ENCODE measurements at regions not wholly inside any gene's neighbourhood (a gene's known extent, or its start where the extent isn't known, plus 50 kb on each side); places are given as distances from the start of the nearest gene placed in this dataset.
"Not testable (repeated sequence)": the region's sequence is repeated elsewhere in the genome, so short reads cannot be mapped to it uniquely, and the experiment has no call there.

DNA sequence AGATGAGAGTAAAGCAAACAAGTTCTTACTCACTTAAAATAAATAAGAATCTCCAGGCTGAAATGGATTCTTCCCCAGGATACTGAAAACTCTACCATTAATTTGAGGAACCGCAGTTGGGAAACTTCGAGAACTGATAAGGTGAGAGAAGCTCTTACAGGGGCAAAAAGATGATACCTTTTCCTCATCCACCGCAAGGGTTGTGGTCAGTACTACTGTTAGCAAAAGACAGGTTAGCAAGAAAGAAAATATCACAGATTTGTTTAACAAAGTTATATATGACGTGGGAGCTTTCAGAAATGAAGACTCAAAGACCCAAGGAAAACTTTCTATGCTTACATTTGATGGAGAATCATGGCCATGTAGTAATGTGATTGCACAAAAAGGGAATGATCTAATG lies 441.6 kb downstream of the PCNX1 start:
- H3K9ac ChIP-seq (ENCODE audit: low read depth in 1 of 2, low read length in 2 of 2): no peak overlapping the region
- no peak overlapping the region for H3K4me3 ChIP-seq (ENCODE audit: low read length in 2 of 2)
- H3K4me1 ChIP-seq (ENCODE audit: control insufficient read depth in 2 of 2, insufficient read depth in 2 of 2, low read length in 2 of 2): no peaks in the 10 kb centered on the region
- no peaks in the 10 kb centered on the region for H3K9me3 ChIP-seq (ENCODE audit: control insufficient read depth in 2 of 2, low read length in 2 of 2)
- no peak overlapping the region for H3K27ac ChIP-seq (ENCODE audit: low read depth in 2 of 2, low read length in 2 of 2)
- H3K36me3 ChIP-seq (ENCODE audit: control insufficient read depth in 2 of 2, insufficient read depth in 2 of 2, low read length in 2 of 2): no peaks in the 10 kb centered on the region
- no peaks in the 10 kb centered on the region for H3K27me3 ChIP-seq (ENCODE audit: control insufficient read depth in 2 of 2, insufficient read depth in 2 of 2, low read length in 2 of 2)

DNA sequence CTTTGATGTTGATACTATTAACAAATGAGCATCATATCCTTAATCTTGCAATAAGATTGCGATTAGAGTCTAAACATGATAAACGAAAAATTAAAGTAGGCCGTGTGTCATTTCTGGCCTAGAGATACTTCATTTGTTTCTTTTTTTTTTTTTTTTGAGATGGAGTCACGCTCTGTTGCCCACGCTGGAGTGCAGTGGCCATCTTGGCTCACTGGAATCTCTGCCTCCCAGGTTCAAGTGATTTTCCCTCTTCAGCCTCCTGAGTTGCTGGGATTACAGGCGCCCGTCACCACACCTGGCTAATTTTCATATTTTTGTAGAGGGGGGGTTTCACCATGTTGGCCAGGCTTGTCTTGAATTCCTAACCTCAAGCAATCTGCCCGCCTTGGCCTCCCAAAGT lies 446.9 kb downstream of the PCNX1 start:
- Histone ChIP-seq H3K9me3 (ENCODE audit: control insufficient read depth in 2 of 2, low read length in 2 of 2) (no peaks in the 10 kb centered on the region), H3K36me3 (ENCODE audit: control insufficient read depth in 2 of 2, insufficient read depth in 2 of 2, low read length in 2 of 2) (no peaks in the 10 kb centered on the region), H3K27ac (ENCODE audit: low read depth in 2 of 2, low read length in 2 of 2) (no peak overlapping the region), H3K9ac (ENCODE audit: low read depth in 1 of 2, low read length in 2 of 2) (no peak overlapping the region), H3K27me3 (ENCODE audit: control insufficient read depth in 2 of 2, insufficient read depth in 2 of 2, low read length in 2 of 2) (no peaks in the 10 kb centered on the region), H3K4me1 (ENCODE audit: control insufficient read depth in 2 of 2, insufficient read depth in 2 of 2, low read length in 2 of 2) (no peaks in the 10 kb centered on the region), H3K4me3 (ENCODE audit: low read length in 2 of 2) (no peak overlapping the region)

DNA sequence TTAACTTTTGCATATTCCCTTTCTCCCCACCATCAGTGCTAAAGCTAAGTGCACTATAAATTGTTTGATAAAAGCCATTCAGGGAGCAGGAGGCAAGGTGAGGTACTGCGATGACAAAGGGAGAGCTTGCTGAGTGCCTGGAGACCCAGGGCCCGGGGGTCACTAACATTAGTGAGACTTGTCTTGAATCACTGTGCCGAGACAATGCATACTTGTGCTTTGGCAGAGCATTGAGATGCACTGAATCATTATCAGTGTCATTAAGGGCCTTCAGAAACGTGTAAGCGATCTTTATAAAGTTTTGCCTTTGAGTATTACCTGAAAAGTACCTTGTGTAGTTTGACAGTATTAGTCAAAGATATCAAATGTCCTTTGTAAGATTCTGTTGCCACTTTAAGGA lies 447.5 kb downstream of the PCNX1 start:
- no peak overlapping the region for H3K27ac ChIP-seq (ENCODE audit: low read depth in 2 of 2, low read length in 2 of 2)
- H3K27me3 ChIP-seq (ENCODE audit: control insufficient read depth in 2 of 2, insufficient read depth in 2 of 2, low read length in 2 of 2): no peaks in the 10 kb centered on the region
- H3K9me3 ChIP-seq (ENCODE audit: control insufficient read depth in 2 of 2, low read length in 2 of 2): no peaks in the 10 kb centered on the region
- no peaks in the 10 kb centered on the region for H3K36me3 ChIP-seq (ENCODE audit: control insufficient read depth in 2 of 2, insufficient read depth in 2 of 2, low read length in 2 of 2)
- H3K9ac ChIP-seq (ENCODE audit: low read depth in 1 of 2, low read length in 2 of 2): no peak overlapping the region
- no peak overlapping the region for H3K4me3 ChIP-seq (ENCODE audit: low read length in 2 of 2)
- no peaks in the 10 kb centered on the region for H3K4me1 ChIP-seq (ENCODE audit: control insufficient read depth in 2 of 2, insufficient read depth in 2 of 2, low read length in 2 of 2)

DNA sequence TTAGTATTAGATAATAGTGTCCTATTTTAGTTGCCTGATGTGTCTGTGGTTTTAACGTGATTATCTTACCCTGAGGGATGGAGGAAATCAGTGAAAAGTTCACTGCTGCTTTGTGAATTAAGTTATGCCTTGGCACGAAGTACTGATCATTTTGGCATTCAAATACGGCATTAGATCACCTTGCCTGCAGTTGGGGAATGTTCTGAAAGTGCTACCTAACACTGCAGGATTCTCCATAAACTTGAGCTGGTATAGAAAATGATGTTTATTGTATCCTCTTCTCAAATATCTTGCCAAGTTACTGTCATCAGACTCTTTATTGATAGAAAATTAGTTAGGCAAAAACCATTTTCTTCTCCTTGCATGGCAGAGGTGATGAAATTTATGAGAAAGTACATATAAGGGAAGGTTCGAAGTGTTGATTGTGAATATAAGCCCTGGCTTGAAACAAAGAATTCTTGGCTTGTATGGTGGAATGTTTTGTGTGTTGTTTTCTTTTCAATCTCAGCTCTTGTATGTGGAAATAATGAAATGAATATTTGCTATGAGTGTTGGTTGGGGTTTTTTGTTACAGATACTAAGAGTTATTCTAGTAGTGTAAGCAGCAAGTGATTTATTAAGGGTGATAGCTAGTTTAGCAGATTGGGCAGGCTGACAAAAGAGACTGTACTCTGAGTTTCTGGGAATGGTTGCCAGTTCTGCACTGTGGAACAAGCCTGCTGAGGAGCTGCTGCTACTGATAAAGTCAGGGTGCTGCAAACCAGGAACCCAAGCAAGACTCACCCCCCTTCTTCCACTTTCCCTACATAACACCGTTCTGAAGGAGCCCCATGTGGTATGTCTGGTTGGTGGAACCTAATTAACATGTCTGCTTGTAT lies 448.3 kb downstream of the PCNX1 start:
- no peaks in the 10 kb centered on the region for H3K4me1 ChIP-seq (ENCODE audit: control insufficient read depth in 2 of 2, insufficient read depth in 2 of 2, low read length in 2 of 2)
- no peaks in the 10 kb centered on the region for H3K27me3 ChIP-seq (ENCODE audit: control insufficient read depth in 2 of 2, insufficient read depth in 2 of 2, low read length in 2 of 2)
- H3K9ac ChIP-seq (ENCODE audit: low read depth in 1 of 2, low read length in 2 of 2): no peak overlapping the region
- H3K27ac ChIP-seq (ENCODE audit: low read depth in 2 of 2, low read length in 2 of 2): no peak overlapping the region
- no peaks in the 10 kb centered on the region for H3K9me3 ChIP-seq (ENCODE audit: control insufficient read depth in 2 of 2, low read length in 2 of 2)
- H3K36me3 ChIP-seq (ENCODE audit: control insufficient read depth in 2 of 2, insufficient read depth in 2 of 2, low read length in 2 of 2): no peaks in the 10 kb centered on the region
- no peak overlapping the region for H3K4me3 ChIP-seq (ENCODE audit: low read length in 2 of 2)

DNA sequence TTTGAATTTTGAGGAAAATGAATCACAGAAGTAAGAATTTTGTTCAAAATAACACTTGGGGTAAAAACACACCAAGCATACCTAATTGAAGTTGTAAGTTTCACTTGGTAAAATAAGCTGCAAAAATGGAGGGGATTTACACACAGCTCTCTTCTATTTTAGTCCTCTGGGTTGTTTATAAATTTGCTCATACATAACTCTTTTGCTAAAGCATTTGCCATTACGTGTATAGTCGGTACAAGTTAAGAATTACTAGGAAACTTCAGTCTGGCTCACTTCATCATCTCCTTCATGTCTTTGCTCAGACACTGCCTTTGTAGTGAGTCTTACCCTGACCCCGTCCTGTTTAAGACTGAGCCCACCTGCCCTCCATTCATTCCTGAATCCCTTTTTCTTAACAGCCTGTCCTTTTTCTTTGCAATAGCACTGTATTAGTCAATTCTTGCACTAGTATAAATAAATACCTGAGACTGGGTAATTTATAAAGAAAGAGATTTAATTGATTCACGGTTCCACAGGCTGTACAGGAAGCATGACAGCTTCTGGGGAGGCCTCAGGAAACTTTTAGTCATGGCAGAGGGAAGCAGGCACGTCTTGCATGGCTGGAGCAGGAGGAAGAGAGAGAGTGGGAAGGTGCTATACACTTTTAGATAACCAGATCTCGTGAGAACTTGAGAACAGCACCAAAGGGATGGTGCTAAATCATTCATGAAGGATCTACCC lies 451.1 kb downstream of the PCNX1 start:
- Histone ChIP-seq H3K4me3 (ENCODE audit: low read length in 2 of 2) (no peak overlapping the region), H3K27ac (ENCODE audit: low read depth in 2 of 2, low read length in 2 of 2) (no peak overlapping the region), H3K36me3 (ENCODE audit: control insufficient read depth in 2 of 2, insufficient read depth in 2 of 2, low read length in 2 of 2) (no peaks in the 10 kb centered on the region), H3K9ac (ENCODE audit: low read depth in 1 of 2, low read length in 2 of 2) (no peak overlapping the region), H3K27me3 (ENCODE audit: control insufficient read depth in 2 of 2, insufficient read depth in 2 of 2, low read length in 2 of 2) (no peaks in the 10 kb centered on the region), H3K4me1 (ENCODE audit: control insufficient read depth in 2 of 2, insufficient read depth in 2 of 2, low read length in 2 of 2) (peaks cover 0 to 2% of the 10 kb centered on the region in 2 donors), H3K9me3 (ENCODE audit: control insufficient read depth in 2 of 2, low read length in 2 of 2) (no peaks in the 10 kb centered on the region)

DNA sequence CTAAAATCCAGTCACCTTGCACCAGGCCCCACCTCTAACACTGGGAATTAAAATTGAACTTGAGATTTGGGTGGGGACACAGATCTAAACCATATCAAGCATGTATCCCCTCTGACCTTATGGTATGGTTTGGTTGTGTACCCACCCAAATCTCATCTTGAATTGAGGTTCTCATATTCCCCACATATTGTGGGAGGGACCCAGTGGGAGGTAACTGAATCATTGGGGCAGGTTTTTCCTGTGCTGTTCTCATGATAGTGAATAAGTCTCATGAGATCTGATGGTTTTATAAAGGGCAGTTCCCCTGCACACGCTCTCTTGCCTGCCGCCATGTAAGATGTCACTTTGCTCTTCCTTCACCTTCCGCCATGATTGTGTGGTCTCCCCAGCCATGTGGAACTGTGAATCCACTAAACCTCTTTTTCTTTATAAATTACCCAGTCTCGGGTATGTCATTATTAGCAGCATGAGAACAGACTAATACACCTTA lies 451.7 kb downstream of the PCNX1 start:
- H3K4me1 ChIP-seq (ENCODE audit: control insufficient read depth in 2 of 2, insufficient read depth in 2 of 2, low read length in 2 of 2); H3K4me3 ChIP-seq (ENCODE audit: low read length in 2 of 2); H3K27me3 ChIP-seq (ENCODE audit: control insufficient read depth in 2 of 2, insufficient read depth in 2 of 2, low read length in 2 of 2); H3K36me3 ChIP-seq (ENCODE audit: control insufficient read depth in 2 of 2, insufficient read depth in 2 of 2, low read length in 2 of 2); H3K9ac ChIP-seq (ENCODE audit: low read depth in 1 of 2, low read length in 2 of 2); H3K9me3 ChIP-seq (ENCODE audit: control insufficient read depth in 2 of 2, low read length in 2 of 2); H3K27ac ChIP-seq (ENCODE audit: low read depth in 2 of 2, low read length in 2 of 2): not testable (repeated sequence)

DNA sequence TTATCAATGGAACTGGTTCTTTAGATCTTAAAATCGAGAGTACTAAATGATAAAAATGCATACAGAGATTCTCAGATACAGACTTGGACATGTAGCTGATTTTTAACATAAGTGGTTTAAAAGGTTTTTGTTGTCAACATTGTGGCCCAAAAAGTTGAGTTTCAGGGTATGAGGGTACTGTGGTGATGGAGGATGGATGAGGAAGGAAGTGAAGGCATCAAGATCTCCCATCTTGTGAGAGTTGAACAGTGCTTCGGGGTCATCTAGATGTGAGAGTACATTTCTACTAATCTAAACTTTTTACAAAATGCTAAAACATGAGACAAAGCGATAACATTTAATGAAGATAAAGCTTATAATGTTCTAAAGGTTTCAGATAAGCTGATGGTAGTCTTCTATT lies 452.6 kb downstream of the PCNX1 start:
- no peak overlapping the region for H3K4me3 ChIP-seq (ENCODE audit: low read length in 2 of 2)
- peaks cover 3 to 6% of the 10 kb centered on the region in 2 donors for H3K4me1 ChIP-seq (ENCODE audit: control insufficient read depth in 2 of 2, insufficient read depth in 2 of 2, low read length in 2 of 2)
- no peaks in the 10 kb centered on the region for H3K36me3 ChIP-seq (ENCODE audit: control insufficient read depth in 2 of 2, insufficient read depth in 2 of 2, low read length in 2 of 2)
- H3K27ac ChIP-seq (ENCODE audit: low read depth in 2 of 2, low read length in 2 of 2): no peak overlapping the region
- no peaks in the 10 kb centered on the region for H3K27me3 ChIP-seq (ENCODE audit: control insufficient read depth in 2 of 2, insufficient read depth in 2 of 2, low read length in 2 of 2)
- H3K9ac ChIP-seq (ENCODE audit: low read depth in 1 of 2, low read length in 2 of 2): no peak overlapping the region
- H3K9me3 ChIP-seq (ENCODE audit: control insufficient read depth in 2 of 2, low read length in 2 of 2): no peaks in the 10 kb centered on the region

DNA sequence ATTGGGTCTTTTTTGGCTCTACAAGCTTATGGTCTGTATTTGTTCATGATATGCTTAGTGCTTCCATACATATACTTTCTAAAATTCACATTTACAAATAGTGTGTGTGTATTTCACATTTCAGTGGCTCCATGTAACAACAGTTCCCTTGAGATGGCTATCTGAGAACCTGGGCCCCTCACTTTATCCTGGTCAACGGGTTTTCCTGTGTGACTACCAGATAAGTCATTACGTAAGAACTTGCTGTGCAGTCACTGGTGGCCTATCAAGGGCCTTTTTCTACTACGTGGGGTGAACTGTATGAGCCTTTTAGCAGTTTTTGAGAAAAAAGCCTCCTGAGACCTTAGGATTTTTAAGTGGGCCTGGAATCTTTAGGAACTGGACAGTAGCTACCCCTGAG lies 454.1 kb downstream of the PCNX1 start:
- no peaks in the 10 kb centered on the region for H3K9me3 ChIP-seq (ENCODE audit: control insufficient read depth in 2 of 2, low read length in 2 of 2)
- no peaks in the 10 kb centered on the region for H3K27me3 ChIP-seq (ENCODE audit: control insufficient read depth in 2 of 2, insufficient read depth in 2 of 2, low read length in 2 of 2)
- H3K36me3 ChIP-seq (ENCODE audit: control insufficient read depth in 2 of 2, insufficient read depth in 2 of 2, low read length in 2 of 2): no peaks in the 10 kb centered on the region
- no peak overlapping the region for H3K27ac ChIP-seq (ENCODE audit: low read depth in 2 of 2, low read length in 2 of 2)
- no peak overlapping the region for H3K4me3 ChIP-seq (ENCODE audit: low read length in 2 of 2)
- peaks cover 3 to 6% of the 10 kb centered on the region in 2 donors for H3K4me1 ChIP-seq (ENCODE audit: control insufficient read depth in 2 of 2, insufficient read depth in 2 of 2, low read length in 2 of 2)
- no peak overlapping the region for H3K9ac ChIP-seq (ENCODE audit: low read depth in 1 of 2, low read length in 2 of 2)

DNA sequence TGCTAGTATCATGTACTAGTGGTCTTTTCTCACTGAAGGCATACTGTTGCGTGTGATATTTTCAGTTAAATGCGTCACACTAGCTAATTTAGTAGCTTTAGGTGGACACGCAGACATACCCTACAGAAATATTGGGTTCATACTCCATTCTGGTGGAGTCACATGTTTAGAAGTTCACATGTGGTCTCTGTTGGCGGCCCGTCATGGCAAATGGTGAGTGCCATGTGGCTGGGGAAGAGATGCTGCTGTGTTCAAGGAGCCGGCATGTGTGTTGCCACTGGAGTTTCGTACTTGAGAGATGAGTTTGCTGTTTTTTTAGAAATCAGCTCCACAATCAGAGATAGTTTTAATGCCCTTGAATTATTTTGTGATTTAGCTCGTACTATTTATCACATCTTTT lies 454.6 kb downstream of the PCNX1 start:
- Histone ChIP-seq H3K27ac (ENCODE audit: low read depth in 2 of 2, low read length in 2 of 2) (no peak overlapping the region), H3K27me3 (ENCODE audit: control insufficient read depth in 2 of 2, insufficient read depth in 2 of 2, low read length in 2 of 2) (no peaks in the 10 kb centered on the region), H3K4me1 (ENCODE audit: control insufficient read depth in 2 of 2, insufficient read depth in 2 of 2, low read length in 2 of 2) (peaks cover 3 to 6% of the 10 kb centered on the region in 2 donors), H3K9ac (ENCODE audit: low read depth in 1 of 2, low read length in 2 of 2) (no peak overlapping the region), H3K9me3 (ENCODE audit: control insufficient read depth in 2 of 2, low read length in 2 of 2) (no peaks in the 10 kb centered on the region), H3K4me3 (ENCODE audit: low read length in 2 of 2) (no peak overlapping the region), H3K36me3 (ENCODE audit: control insufficient read depth in 2 of 2, insufficient read depth in 2 of 2, low read length in 2 of 2) (no peaks in the 10 kb centered on the region)

DNA sequence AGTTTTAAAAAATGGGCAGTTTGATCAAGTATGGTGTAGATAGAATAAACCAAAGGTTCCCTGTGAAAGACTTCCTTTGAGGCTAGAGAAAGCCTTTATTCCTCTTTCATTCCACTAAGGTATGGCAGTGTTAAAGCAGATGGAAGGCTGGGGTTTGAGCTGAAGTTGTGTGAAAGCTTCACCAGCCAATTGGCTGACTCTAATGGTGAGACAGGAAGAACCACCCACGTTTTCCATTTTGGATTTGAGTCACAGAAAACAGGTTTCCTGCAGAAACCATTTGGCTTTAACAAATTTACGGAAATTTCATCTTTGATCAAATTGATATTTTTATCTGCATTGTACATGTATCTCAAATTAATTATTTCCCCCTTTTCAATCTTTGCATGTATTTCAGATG lies 455.0 kb downstream of the PCNX1 start:
- Histone ChIP-seq H3K27ac (ENCODE audit: low read depth in 2 of 2, low read length in 2 of 2) (no peak overlapping the region), H3K27me3 (ENCODE audit: control insufficient read depth in 2 of 2, insufficient read depth in 2 of 2, low read length in 2 of 2) (no peaks in the 10 kb centered on the region), H3K9ac (ENCODE audit: low read depth in 1 of 2, low read length in 2 of 2) (no peak overlapping the region), H3K9me3 (ENCODE audit: control insufficient read depth in 2 of 2, low read length in 2 of 2) (no peaks in the 10 kb centered on the region), H3K4me1 (ENCODE audit: control insufficient read depth in 2 of 2, insufficient read depth in 2 of 2, low read length in 2 of 2) (peaks cover 3 to 6% of the 10 kb centered on the region in 2 donors), H3K36me3 (ENCODE audit: control insufficient read depth in 2 of 2, insufficient read depth in 2 of 2, low read length in 2 of 2) (no peaks in the 10 kb centered on the region), H3K4me3 (ENCODE audit: low read length in 2 of 2) (no peak overlapping the region)
